ENCODE measurements at regions not wholly inside any gene's neighbourhood (a gene's known extent, or its start where the extent isn't known, plus 50 kb on each side); places are given as distances from the start of the nearest gene placed in this dataset.

DNA sequence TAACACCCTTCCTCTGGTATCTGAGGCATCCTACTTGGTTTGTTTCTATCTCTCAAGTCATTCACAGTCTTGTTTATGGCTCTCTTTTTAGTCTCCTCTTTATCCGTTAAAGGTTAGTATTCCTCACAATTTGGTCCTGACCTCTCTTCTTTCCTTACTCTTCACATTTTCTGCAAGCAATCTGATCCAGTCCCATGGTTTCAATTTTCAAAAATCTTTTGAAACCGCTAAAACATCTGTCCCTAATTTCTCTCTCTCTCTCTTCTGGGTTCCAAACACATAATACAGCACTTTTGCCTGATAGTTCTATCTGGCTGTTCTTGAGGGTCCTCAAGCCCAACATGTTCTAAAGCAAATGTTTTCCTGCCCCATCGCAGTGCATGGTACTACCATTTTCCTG, 149.0 kb downstream of the SERPINI1 start:
- Histone ChIP-seq H3K9me1 (replicated peaks; ENCODE audit: control insufficient read depth, extremely low read depth, insufficient read depth, low read length) (no peaks in the 10 kb centered on the region), H3K9ac (replicated peaks; ENCODE audit: extremely low read depth, insufficient read depth, low read length) (no peak overlapping the region), H3K4me2 (ENCODE audit: insufficient read depth, low read length) (no peak overlapping the region), H3K27ac (ENCODE audit: insufficient read depth, low read depth, low read length) (no peak overlapping the region), H3K79me2 (ENCODE audit: control insufficient read depth, insufficient read depth, low read length) (no peaks in the 10 kb centered on the region), H3K4me3 (replicated peaks in 1 of 3; ENCODE audit: insufficient read depth in 1 of 3, low read depth in 1 of 3, low read length in 3 of 3) (no peak overlapping the region), H4K20me1 (replicated peaks; ENCODE audit: control insufficient read depth, extremely low read depth, insufficient read depth, low read length) (no peaks in the 10 kb centered on the region), H3K36me3 (ENCODE audit: control insufficient read depth in 2 of 2, extremely low read depth in 1 of 2, insufficient read depth in 2 of 2, low read length in 2 of 2) (no peaks in the 10 kb centered on the region), H3K9me3 (replicated peaks; ENCODE audit: control insufficient read depth, insufficient read depth, low read length) (no peaks in the 10 kb centered on the region), H3K27me3 (ENCODE audit: control insufficient read depth in 2 of 2, insufficient read depth in 2 of 2, low read length in 2 of 2) (peaks cover 3 to 11% of the 10 kb centered on the region in 2 experiments), H2AFZ (ENCODE audit: low read depth, low read length) (no peak overlapping the region), H3K4me1 (ENCODE audit: control insufficient read depth, extremely low read depth, insufficient read depth, low read length) (no peaks in the 10 kb centered on the region)
- no peak for TF ChIP-seq GATA2 (IDR thresholded peaks at IDR 0.05; ENCODE audit: insufficient read depth, insufficient read length, low read depth, low read length)
- TF ChIP-seq FOS (IDR thresholded peaks at IDR 0.05; ENCODE audit: borderline replicate concordance, insufficient read depth, low read length), result no peak
- TF ChIP-seq EZH2 (IDR thresholded peaks at IDR 0.05; ENCODE audit: borderline replicate concordance, low read depth, low read length, severe bottlenecking), result no peak
- TF ChIP-seq POLR2A (IDR thresholded peaks at IDR 0.05; ENCODE audit: low read depth, low read length), result no peak
- TF ChIP-seq JUN (IDR thresholded peaks at IDR 0.05; ENCODE audit: borderline replicate concordance, insufficient read depth, insufficient read length, low read depth), result no peak
- TF ChIP-seq POLR2AphosphoS5 (IDR thresholded peaks at IDR 0.05; ENCODE audit: insufficient read depth, low read depth, low read length), result no peak
- FAIRE-seq (no peak), DNase-seq (ENCODE audit: low read depth, low spot score) (no peak)
- intact Hi-C loops (cut with micrococcal nuclease) (no loop called here), dilution Hi-C loops (cut with MboI; ENCODE audit: extremely low pct_ligation_motif_present, low sequenced_read_pairs) (no loop called here)
- CTCF ChIA-PET, result interaction anchor here (1.4 to 1.5 kb wide), 2 partner anchors 11 to 504 kb away, joined by 3 to 5 read pairs; partner anchors contain the start of gene ZBBX
- BruUV-seq (replicated peaks), result no TSS peak
- POLR2A ChIA-PET, result no interaction called here

GRCh38 chr3:167883452-167883851, 147.9 kb downstream of the SERPINI1 start:
- FAIRE-seq, result no peak
- CTCF ChIA-PET, result interaction anchor here (1.4 to 1.5 kb wide), 2 partner anchors 13 to 503 kb away, joined by 3 to 5 read pairs; partner anchors contain the start of gene ZBBX

More at GRCh38 chr3:167883452-167883851, 147.9 kb downstream of the SERPINI1 start:
- Histone ChIP-seq H3K27me3 (ENCODE audit: control insufficient read depth in 2 of 2, insufficient read depth in 2 of 2, low read length in 2 of 2) (peaks cover 3 to 11% of the 10 kb centered on the region in 2 experiments), H3K9me1 (replicated peaks; ENCODE audit: control insufficient read depth, extremely low read depth, insufficient read depth, low read length) (no peaks in the 10 kb centered on the region), H3K9me3 (replicated peaks; ENCODE audit: control insufficient read depth, insufficient read depth, low read length) (no peaks in the 10 kb centered on the region), H2AFZ (ENCODE audit: low read depth, low read length) (no peak overlapping the region), H3K36me3 (ENCODE audit: control insufficient read depth in 2 of 2, extremely low read depth in 1 of 2, insufficient read depth in 2 of 2, low read length in 2 of 2) (no peaks in the 10 kb centered on the region), H3K4me3 (replicated peaks in 1 of 3; ENCODE audit: insufficient read depth in 1 of 3, low read depth in 1 of 3, low read length in 3 of 3) (no peak overlapping the region), H3K4me2 (ENCODE audit: insufficient read depth, low read length) (no peak overlapping the region), H3K79me2 (ENCODE audit: control insufficient read depth, insufficient read depth, low read length) (no peaks in the 10 kb centered on the region), H3K9ac (replicated peaks; ENCODE audit: extremely low read depth, insufficient read depth, low read length) (no peak overlapping the region), H3K27ac (ENCODE audit: insufficient read depth, low read depth, low read length) (no peak overlapping the region), H3K4me1 (ENCODE audit: control insufficient read depth, extremely low read depth, insufficient read depth, low read length) (no peaks in the 10 kb centered on the region), H4K20me1 (replicated peaks; ENCODE audit: control insufficient read depth, extremely low read depth, insufficient read depth, low read length) (no peaks in the 10 kb centered on the region)
- DNase-seq (ENCODE audit: low read depth, low spot score), result no peak
- dilution Hi-C loops (cut with MboI; ENCODE audit: extremely low pct_ligation_motif_present, low sequenced_read_pairs), result no loop called here
- BruUV-seq (replicated peaks), result no TSS peak
- TF ChIP-seq, protein P1, sequence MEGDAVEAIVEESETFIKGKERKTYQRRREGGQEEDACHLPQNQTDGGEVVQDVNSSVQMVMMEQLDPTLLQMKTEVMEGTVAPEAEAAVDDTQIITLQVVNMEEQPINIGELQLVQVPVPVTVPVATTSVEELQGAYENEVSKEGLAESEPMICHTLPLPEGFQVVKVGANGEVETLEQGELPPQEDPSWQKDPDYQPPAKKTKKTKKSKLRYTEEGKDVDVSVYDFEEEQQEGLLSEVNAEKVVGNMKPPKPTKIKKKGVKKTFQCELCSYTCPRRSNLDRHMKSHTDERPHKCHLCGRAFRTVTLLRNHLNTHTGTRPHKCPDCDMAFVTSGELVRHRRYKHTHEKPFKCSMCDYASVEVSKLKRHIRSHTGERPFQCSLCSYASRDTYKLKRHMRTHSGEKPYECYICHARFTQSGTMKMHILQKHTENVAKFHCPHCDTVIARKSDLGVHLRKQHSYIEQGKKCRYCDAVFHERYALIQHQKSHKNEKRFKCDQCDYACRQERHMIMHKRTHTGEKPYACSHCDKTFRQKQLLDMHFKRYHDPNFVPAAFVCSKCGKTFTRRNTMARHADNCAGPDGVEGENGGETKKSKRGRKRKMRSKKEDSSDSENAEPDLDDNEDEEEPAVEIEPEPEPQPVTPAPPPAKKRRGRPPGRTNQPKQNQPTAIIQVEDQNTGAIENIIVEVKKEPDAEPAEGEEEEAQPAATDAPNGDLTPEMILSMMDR (IDR thresholded peaks at IDR 0.05; ENCODE audit: extremely low read depth in 1 of 2, insufficient read depth in 1 of 2, low read depth in 1 of 2, low read length in 2 of 2), result no peak
- TF ChIP-seq MYC (IDR thresholded peaks at IDR 0.05; ENCODE audit: low read depth, low read length) (no peak), GATA2 (IDR thresholded peaks at IDR 0.05; ENCODE audit: insufficient read depth, insufficient read length, low read depth, low read length) (no peak), FOS (IDR thresholded peaks at IDR 0.05; ENCODE audit: borderline replicate concordance, insufficient read depth, low read length) (no peak), EZH2 (IDR thresholded peaks at IDR 0.05; ENCODE audit: borderline replicate concordance, low read depth, low read length, severe bottlenecking) (no peak), POLR2AphosphoS5 (IDR thresholded peaks at IDR 0.05; ENCODE audit: insufficient read depth, low read depth, low read length) (no peak), JUN (IDR thresholded peaks at IDR 0.05; ENCODE audit: borderline replicate concordance, insufficient read depth, insufficient read length, low read depth) (no peak), POLR2A (IDR thresholded peaks at IDR 0.05; ENCODE audit: low read depth, low read length) (no peak)
- TF ChIP-seq, protein P2, sequence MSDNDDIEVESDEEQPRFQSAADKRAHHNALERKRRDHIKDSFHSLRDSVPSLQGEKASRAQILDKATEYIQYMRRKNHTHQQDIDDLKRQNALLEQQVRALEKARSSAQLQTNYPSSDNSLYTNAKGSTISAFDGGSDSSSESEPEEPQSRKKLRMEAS (IDR thresholded peaks at IDR 0.05; ENCODE audit: insufficient read depth, insufficient read length), result no peak
- intact Hi-C loops (cut with micrococcal nuclease), result no loop called here
- POLR2A ChIA-PET, result no interaction called here

All from endothelial cell of umbilical vein (primary cell).